ENCODE measurements at regions not wholly inside any gene's neighbourhood (a gene's known extent, or its start where the extent isn't known, plus 50 kb on each side); places are given as distances from the start of the nearest gene placed in this dataset.
A peak's percentile ranks its signal among the peaks of the same experiment; 100 is the strongest.

- DNase-seq, result no peak
- no peaks in the 10 kb centered on the region for H3K9me3 ChIP-seq (ENCODE audit: control insufficient read depth in 2 of 3, insufficient read depth in 1 of 3, low read length in 3 of 3)
- H3K36me3 ChIP-seq (ENCODE audit: control insufficient read depth in 2 of 3, insufficient read depth in 3 of 3, low read length in 3 of 3), result no peaks in the 10 kb centered on the region
- H3K4me3 ChIP-seq (ENCODE audit: low read length in 3 of 3), result peak overlapping the region in 2 of 3 donors; percentile 50 to 52
- peaks cover 7% of the 10 kb centered on the region for H3K27me3 ChIP-seq (ENCODE audit: control insufficient read depth, insufficient read depth, low read length)
- no peak for FAIRE-seq
- H3K27ac ChIP-seq (ENCODE audit: low read depth in 2 of 2, low read length in 2 of 2), result no peak overlapping the region
- no peak for TF ChIP-seq CTCF (IDR thresholded peaks at IDR 0.05; ENCODE audit: borderline replicate concordance, extremely low read depth, insufficient read depth)
- intact Hi-C loops (cut with DNase I), result no loop called here
- peaks cover 0 to 2% (median 0%) of the 10 kb centered on the region in 3 donors for H3K4me1 ChIP-seq (ENCODE audit: control insufficient read depth in 2 of 3, insufficient read depth in 2 of 3, low read depth in 1 of 3, low read length in 3 of 3)
- H3K9ac ChIP-seq (ENCODE audit: low read length in 3 of 3), result no peak overlapping the region
These were observed 58.0 kb upstream of the ARHGAP18 start for GRCh38 chr6:129767776-129768485.

- H3K4me3 ChIP-seq (ENCODE audit: low read length in 3 of 3), result peak overlapping the region; percentile 36 to 52 (median 50)
- peak; percentile 74 to 84 (median 80) for DNase-seq
- H3K36me3 ChIP-seq (ENCODE audit: control insufficient read depth in 2 of 3, insufficient read depth in 3 of 3, low read length in 3 of 3), result no peaks in the 10 kb centered on the region
- peak overlapping the region in 1 of 3 donors; percentile 50 for H3K9ac ChIP-seq (ENCODE audit: low read length in 3 of 3)
- no peak for FAIRE-seq
- no peak for TF ChIP-seq CTCF (IDR thresholded peaks at IDR 0.05; ENCODE audit: borderline replicate concordance, extremely low read depth, insufficient read depth)
- peaks cover 0 to 2% (median 0%) of the 10 kb centered on the region in 3 donors for H3K4me1 ChIP-seq (ENCODE audit: control insufficient read depth in 2 of 3, insufficient read depth in 2 of 3, low read depth in 1 of 3, low read length in 3 of 3)
- intact Hi-C loops (cut with DNase I), result no loop called here
- H3K9me3 ChIP-seq (ENCODE audit: control insufficient read depth in 2 of 3, insufficient read depth in 1 of 3, low read length in 3 of 3), result no peaks in the 10 kb centered on the region
- H3K27ac ChIP-seq (ENCODE audit: low read depth in 2 of 2, low read length in 2 of 2), result no peak overlapping the region
- peaks cover 7% of the 10 kb centered on the region for H3K27me3 ChIP-seq (ENCODE audit: control insufficient read depth, insufficient read depth, low read length)
These were observed 57.2 kb upstream of the ARHGAP18 start for GRCh38 chr6:129766959-129767728.

GRCh38 chr6:129764761-129765407 lies 54.9 kb upstream of the ARHGAP18 start:
- no peak overlapping the region for H3K4me3 ChIP-seq (ENCODE audit: low read length in 3 of 3)
- intact Hi-C loops (cut with DNase I), result no loop called here
- H3K4me1 ChIP-seq (ENCODE audit: control insufficient read depth in 2 of 3, insufficient read depth in 2 of 3, low read depth in 1 of 3, low read length in 3 of 3), result peaks cover 0 to 2% (median 0%) of the 10 kb centered on the region in 3 donors
- FAIRE-seq (no peak), DNase-seq (no peak)
- no peaks in the 10 kb centered on the region for H3K36me3 ChIP-seq (ENCODE audit: control insufficient read depth in 2 of 3, insufficient read depth in 3 of 3, low read length in 3 of 3)
- no peak for TF ChIP-seq CTCF (IDR thresholded peaks at IDR 0.05; ENCODE audit: borderline replicate concordance, extremely low read depth, insufficient read depth)
- no peak overlapping the region for H3K27ac ChIP-seq (ENCODE audit: low read depth in 2 of 2, low read length in 2 of 2)
- H3K27me3 ChIP-seq (ENCODE audit: control insufficient read depth, insufficient read depth, low read length), result peaks cover 7% of the 10 kb centered on the region
- H3K9ac ChIP-seq (ENCODE audit: low read length in 3 of 3), result no peak overlapping the region
- H3K9me3 ChIP-seq (ENCODE audit: control insufficient read depth in 2 of 3, insufficient read depth in 1 of 3, low read length in 3 of 3), result no peaks in the 10 kb centered on the region

All from kidney (tissue), 13 donors.